Upper lobe of left lung (tissue), 6 donors: ENCODE measurements at regions not wholly inside any gene's neighbourhood (a gene's known extent, or its start where the extent isn't known, plus 50 kb on each side); places are given as distances from the start of the nearest gene placed in this dataset.

Source experiments
- ATAC-seq, 2 donors: fragments of 200-7000 bp; cut with Tn5 transposase; one replicate each; pipeline ENCODE4 v1.9.1; 2022; ENCODE audit warnings: mild to moderate bottlenecking in 2 of 2, moderate library complexity in 2 of 2; ENCODE audit not compliant: low FRiP score in 2 of 2
- DNase-seq, 2 donors: peaks; one replicate each; pipeline ENCODE4 v3.0.0-alpha.2; 2019 to 2020
- H3K27ac ChIP-seq, 4 donors: fragments of 200-600 bp; sonication (generic); one replicate each; pipeline ENCODE4 v1.5.1; 2016 to 2019
- H3K27me3 ChIP-seq, 4 donors: fragments of 200-600 bp; sonication (generic); one replicate each; pipeline ENCODE4 v1.5.1; 2017 to 2019
- H3K36me3 ChIP-seq, 4 donors: fragments of 200-600 bp; sonication (generic); one replicate each; pipeline ENCODE4 v1.5.1; 2016 to 2019
- H3K4me1 ChIP-seq, 4 donors: fragments of 200-600 bp; sonication (generic); one replicate each; pipeline ENCODE4 v1.5.1; 2018 to 2019
- H3K4me3 ChIP-seq, 4 donors: fragments of 200-600 bp; sonication (generic); one replicate each; pipeline ENCODE4 v1.5.1; 2017 to 2019; ENCODE audit warnings: mild to moderate bottlenecking in 2 of 4, moderate library complexity in 1 of 4
- H3K9me3 ChIP-seq, 4 donors: fragments of 200-600 bp; sonication (generic); one replicate each; pipeline ENCODE4 v1.5.1; 2018 to 2019
- EP300 ChIP-seq, 4 donors: sonication (generic); formaldehyde crosslinking; IDR thresholded peaks; one replicate each; pipeline ENCODE4 v1.5.1; 2017; ENCODE audit warnings: antibody characterized with exemption in 4 of 4, control low read depth in 2 of 4
- POLR2A ChIP-seq, 4 donors: fragments of 450-650 bp; IDR thresholded peaks; one replicate each; pipeline ENCODE4 v1.5.1; 2016 to 2017; ENCODE audit warnings: antibody characterized with exemption in 4 of 4, mild to moderate bottlenecking in 2 of 4
- POLR2AphosphoS5 ChIP-seq, 2 donors: sonication (generic); formaldehyde crosslinking; IDR thresholded peaks; one replicate each; pipeline ENCODE4 v1.5.1; 2017; ENCODE audit warnings: antibody characterized with exemption in 2 of 2
- WGBS, 2 donors: methylation state at CpG; one replicate each; pipeline ENCODE4 v1.1.5; 2017 to 2018; 5-methylcytosine and 5-hydroxymethylcytosine counted together
- TF ChIP-seq, protein P1 (sequence below), 6 experiments: fragments of 450-650 bp in 4 of 6; fragments of 200-600 bp in 2 of 6; sonication (generic) in 2 of 6; IDR thresholded peaks; one replicate each; pipeline ENCODE4 v1.5.1; 2016 to 2019; ENCODE audit warnings: antibody characterized with exemption in 6 of 6
- donor health status: DM: no; HTN: no; CAD: no; lungs with moderate emphysema.
- donor health status: DM: no; HTN: yes; CAD: no; lungs with severe emphysema.

DNA sequence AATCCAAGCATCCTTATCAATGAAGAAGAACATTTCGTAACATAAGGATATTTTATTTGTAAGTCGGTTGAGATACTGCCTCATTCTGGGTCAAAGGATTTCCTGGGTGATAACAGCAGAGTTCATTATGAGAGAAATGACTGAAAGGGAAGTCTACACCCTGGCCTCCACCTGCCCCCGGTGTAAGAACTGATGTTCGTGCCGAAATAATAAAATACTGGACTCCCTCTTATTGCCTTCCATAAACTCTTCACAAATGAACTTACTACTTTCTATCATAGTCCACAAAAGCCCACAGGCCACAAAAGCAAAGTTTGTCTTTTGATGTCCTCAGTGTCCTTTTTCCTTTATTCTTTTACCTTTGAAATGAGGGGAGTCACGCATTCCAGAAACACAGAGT, 174.4 kb downstream of the SERPINI1 start:
- WGBS, 2 donors = 85 to 91% methylated on average over 6 of the region's 6 CpGs
- TF ChIP-seq POLR2A (IDR thresholded peaks at IDR 0.05) = no peak
- no peak for TF ChIP-seq POLR2AphosphoS5 (IDR thresholded peaks at IDR 0.05)
- no peak for TF ChIP-seq EP300 (IDR thresholded peaks at IDR 0.05)
- TF ChIP-seq, protein P1, sequence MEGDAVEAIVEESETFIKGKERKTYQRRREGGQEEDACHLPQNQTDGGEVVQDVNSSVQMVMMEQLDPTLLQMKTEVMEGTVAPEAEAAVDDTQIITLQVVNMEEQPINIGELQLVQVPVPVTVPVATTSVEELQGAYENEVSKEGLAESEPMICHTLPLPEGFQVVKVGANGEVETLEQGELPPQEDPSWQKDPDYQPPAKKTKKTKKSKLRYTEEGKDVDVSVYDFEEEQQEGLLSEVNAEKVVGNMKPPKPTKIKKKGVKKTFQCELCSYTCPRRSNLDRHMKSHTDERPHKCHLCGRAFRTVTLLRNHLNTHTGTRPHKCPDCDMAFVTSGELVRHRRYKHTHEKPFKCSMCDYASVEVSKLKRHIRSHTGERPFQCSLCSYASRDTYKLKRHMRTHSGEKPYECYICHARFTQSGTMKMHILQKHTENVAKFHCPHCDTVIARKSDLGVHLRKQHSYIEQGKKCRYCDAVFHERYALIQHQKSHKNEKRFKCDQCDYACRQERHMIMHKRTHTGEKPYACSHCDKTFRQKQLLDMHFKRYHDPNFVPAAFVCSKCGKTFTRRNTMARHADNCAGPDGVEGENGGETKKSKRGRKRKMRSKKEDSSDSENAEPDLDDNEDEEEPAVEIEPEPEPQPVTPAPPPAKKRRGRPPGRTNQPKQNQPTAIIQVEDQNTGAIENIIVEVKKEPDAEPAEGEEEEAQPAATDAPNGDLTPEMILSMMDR (IDR thresholded peaks at IDR 0.05) = no peak
- no peak for DNase-seq
- Histone ChIP-seq H3K36me3 (no peaks in the 10 kb centered on the region), H3K4me1 (no peaks in the 10 kb centered on the region), H3K9me3 (no peaks in the 10 kb centered on the region), H3K4me3 (no peak overlapping the region), H3K27ac (no peak overlapping the region), H3K27me3 (no peaks in the 10 kb centered on the region)
- ATAC-seq = no peak

DNA sequence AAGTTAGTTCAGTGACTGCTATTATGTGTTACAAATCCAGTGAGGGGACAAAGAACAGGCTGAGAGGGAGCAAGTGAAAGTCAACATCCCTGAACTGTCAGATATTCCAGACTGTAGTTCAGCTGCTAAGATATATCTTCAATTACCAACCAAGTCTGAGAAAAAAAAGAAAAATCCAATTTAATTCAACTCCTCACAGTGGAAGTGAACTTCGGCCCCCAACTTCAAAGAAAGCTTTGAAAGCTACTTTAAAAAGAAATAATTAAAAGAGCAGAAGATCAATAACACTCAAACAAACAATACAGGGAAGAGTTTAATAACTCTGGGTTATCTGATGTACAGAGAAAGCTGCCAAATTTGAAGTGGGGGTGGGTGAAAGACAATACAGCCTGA, 174.0 kb downstream of the SERPINI1 start:
- Histone ChIP-seq H3K27me3 (no peaks in the 10 kb centered on the region), H3K9me3 (no peaks in the 10 kb centered on the region), H3K27ac (no peak overlapping the region), H3K36me3 (no peaks in the 10 kb centered on the region), H3K4me3 (no peak overlapping the region), H3K4me1 (no peaks in the 10 kb centered on the region)
- ATAC-seq (no peak), DNase-seq (no peak)
- WGBS, 2 donors = 50 to 62% methylated on average over 1 of the region's 1 CpG
- no peak for TF ChIP-seq POLR2A (IDR thresholded peaks at IDR 0.05)
- TF ChIP-seq EP300 (IDR thresholded peaks at IDR 0.05) = no peak
- TF ChIP-seq, protein P1 (IDR thresholded peaks at IDR 0.05) = no peak
- TF ChIP-seq POLR2AphosphoS5 (IDR thresholded peaks at IDR 0.05) = no peak

DNA sequence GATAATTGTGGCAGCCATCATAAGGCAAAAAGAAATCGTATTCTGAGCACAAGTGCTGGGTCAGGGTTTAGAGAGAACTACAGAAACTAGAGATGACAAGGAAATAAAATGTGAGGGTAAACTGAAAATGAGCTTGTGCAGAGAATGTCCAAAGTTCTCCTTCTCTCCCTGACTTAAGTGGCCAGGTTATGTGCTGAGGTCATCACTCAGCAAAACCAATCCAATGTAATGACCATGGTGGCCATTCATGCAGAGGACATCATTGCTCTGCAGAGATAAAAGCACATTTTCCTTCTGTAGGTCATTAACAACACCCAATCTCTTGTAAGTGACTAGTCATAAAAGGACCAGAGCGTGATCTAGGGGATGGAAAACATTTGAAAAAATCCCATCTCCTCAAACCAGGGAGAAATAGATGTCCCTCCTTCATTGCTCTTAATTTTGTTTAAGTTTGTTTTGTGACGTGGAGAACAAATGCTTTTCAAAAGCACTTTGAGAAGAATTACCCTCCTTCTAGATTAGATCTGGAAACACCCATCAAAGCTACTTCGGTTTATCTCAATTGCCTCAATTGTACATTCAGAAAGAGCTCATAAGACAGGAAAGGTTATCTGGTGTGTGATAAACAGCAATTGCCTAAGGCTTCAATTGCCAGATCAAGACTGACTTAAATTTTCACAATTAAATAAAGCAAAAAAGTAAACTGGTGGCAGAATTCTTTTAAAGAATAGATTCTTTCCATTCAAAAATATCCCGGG, 173.4 kb downstream of the SERPINI1 start:
- no peak for DNase-seq
- H3K4me1 ChIP-seq = no peaks in the 10 kb centered on the region
- H3K27me3 ChIP-seq = no peaks in the 10 kb centered on the region
- H3K4me3 ChIP-seq = no peak overlapping the region
- H3K27ac ChIP-seq = no peak overlapping the region
- no peak for TF ChIP-seq POLR2AphosphoS5 (IDR thresholded peaks at IDR 0.05)
- TF ChIP-seq, protein P1 (IDR thresholded peaks at IDR 0.05) = no peak
- TF ChIP-seq POLR2A (IDR thresholded peaks at IDR 0.05) = no peak
- no peak for TF ChIP-seq EP300 (IDR thresholded peaks at IDR 0.05)
- no peaks in the 10 kb centered on the region for H3K9me3 ChIP-seq
- 62 to 64% methylated on average over 5 of the region's 5 CpGs for WGBS, 2 donors
- ATAC-seq = no peak
- no peaks in the 10 kb centered on the region for H3K36me3 ChIP-seq

DNA sequence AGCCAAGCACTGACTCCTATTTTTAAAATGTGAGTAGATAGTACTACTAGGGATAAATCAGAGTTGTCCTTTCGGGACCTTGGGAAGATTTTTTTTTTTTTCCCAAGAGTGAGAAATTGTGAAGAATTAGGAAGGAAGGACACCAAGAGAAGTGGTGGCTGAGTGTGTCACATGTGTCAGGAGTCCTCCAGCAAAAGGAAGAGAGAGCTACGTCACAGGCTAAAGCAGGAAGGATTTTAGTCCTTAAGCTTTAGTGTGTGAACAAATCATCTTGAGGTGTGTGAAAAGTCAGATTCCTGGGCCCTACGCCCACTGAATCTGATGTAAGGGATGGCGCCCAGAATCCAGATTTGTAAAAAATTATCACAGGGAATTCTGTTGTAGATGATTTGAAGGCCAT, 172.7 kb downstream of the SERPINI1 start:
- no peaks in the 10 kb centered on the region for H3K27me3 ChIP-seq
- H3K4me1 ChIP-seq = no peaks in the 10 kb centered on the region
- 67 to 74% methylated on average over 4 of the region's 4 CpGs for WGBS, 2 donors
- ATAC-seq (no peak), DNase-seq (peak in 1 of 2 donors; percentile 21)
- H3K36me3 ChIP-seq = no peaks in the 10 kb centered on the region
- H3K27ac ChIP-seq = no peak overlapping the region
- TF ChIP-seq POLR2A (IDR thresholded peaks at IDR 0.05) = no peak
- TF ChIP-seq EP300 (IDR thresholded peaks at IDR 0.05) = no peak
- TF ChIP-seq, protein P1 (IDR thresholded peaks at IDR 0.05) = no peak
- TF ChIP-seq POLR2AphosphoS5 (IDR thresholded peaks at IDR 0.05) = no peak
- H3K4me3 ChIP-seq = no peak overlapping the region
- H3K9me3 ChIP-seq = no peaks in the 10 kb centered on the region

DNA sequence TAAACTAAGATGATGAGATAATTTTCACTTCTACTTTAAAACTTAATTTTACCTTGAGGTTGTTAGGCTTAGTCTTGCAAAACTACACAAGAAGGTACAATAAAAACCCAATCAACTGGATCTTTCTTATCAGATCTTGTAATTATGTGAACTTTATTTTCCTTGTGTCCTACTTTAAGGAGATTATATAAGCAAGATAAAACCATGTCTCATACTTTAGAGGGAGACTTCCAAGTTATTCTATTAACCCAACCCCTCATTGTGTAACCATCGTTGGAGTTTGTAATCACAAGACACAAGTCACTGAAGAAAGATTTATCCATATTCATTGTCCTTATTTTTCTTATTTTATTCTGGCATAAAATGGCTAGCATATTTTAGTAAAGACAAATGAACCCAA, 165.6 kb downstream of the SERPINI1 start:
- no peaks in the 10 kb centered on the region for H3K36me3 ChIP-seq
- WGBS, 2 donors = 37 to 39% methylated on average over 1 of the region's 1 CpG
- no peaks in the 10 kb centered on the region for H3K9me3 ChIP-seq
- no peak overlapping the region for H3K27ac ChIP-seq
- ATAC-seq = no peak
- H3K27me3 ChIP-seq = no peaks in the 10 kb centered on the region
- no peak overlapping the region for H3K4me3 ChIP-seq
- TF ChIP-seq EP300 (IDR thresholded peaks at IDR 0.05) = no peak
- DNase-seq = no peak
- H3K4me1 ChIP-seq = no peaks in the 10 kb centered on the region
